OCI-LY3 (cell line): ENCODE measurements at regions not wholly inside any gene's neighbourhood (a gene's known extent, or its start where the extent isn't known, plus 50 kb on each side); places are given as distances from the start of the nearest gene placed in this dataset.

Experiments used
- CTCF ChIP-seq: fragments of 200-600, 300-600 bp; sonication (generic); IDR thresholded peaks from 2 replicates; pipeline ENCODE4 v1.5.1; 2014; ENCODE audit warnings: antibody characterized with exemption, low read length, low read depth
- EZH2phosphoT487 ChIP-seq: fragments of 200-600 bp; shearing (Covaris generic); IDR thresholded peaks from 2 replicates; pipeline ENCODE4 v1.6.1; 2018; ENCODE audit warnings: antibody characterized with exemption, mixed run types, low read depth

DNA sequence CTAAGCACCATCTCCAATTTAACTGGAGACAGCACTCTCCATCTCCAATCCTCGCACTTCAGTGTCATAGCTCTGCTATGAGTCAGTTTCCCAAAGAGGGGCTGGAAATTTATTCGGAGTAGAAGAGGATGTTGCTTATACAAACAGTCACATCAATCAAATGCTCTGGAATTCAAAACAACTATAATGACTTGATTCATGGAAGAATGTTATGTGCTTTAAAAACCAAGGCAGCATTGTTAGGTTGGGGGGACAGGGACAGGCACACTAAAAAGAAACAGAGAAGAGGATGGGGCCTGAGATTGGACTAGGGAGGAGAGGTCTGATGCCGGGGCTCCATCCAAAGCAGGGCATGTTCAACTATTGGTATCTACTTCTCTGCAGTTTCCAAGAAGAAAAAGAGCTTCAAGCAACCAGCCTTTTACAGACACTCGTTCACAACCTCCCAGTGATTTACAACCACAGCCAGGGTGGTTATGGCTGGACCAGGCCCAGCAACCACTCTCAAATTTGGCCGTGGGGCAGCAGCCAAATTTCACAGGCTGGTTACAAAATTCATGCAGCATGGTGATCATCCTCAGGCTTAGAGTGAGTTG is 117.5 kb upstream of the ZNF366 start:
- TF ChIP-seq CTCF (no peak), EZH2phosphoT487 (no peak)
